ENCODE measurements at regions not wholly inside any gene's neighbourhood (a gene's known extent, or its start where the extent isn't known, plus 50 kb on each side); places are given as distances from the start of the nearest gene placed in this dataset.
A peak's percentile ranks its signal among the peaks of the same experiment; 100 is the strongest.

DNA sequence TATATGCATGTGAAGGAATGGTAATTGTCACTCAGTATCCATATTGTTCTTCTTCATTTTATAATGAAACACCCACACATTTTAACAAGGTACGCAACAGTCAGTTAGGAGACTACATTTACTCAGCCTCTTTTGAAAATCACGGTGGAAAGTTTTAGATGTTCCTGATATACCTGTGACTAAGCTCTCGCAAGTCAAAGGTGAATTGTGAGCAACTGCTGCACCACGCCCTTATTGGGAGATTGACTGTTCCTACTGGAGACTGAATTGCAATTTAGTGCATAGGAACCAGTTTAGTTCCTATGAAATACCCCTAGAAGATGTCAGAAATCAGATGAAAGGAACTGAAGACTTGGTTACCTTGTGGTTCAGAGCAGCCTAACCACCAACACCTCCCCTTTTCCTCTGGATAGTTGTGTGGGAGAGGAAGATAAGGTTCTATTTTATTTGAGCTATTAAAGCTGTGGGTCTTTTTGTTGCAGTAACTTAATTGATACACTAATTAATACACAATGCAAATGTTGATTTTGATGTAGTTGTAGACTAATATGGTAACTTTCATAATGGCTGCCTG is 1280.5 kb upstream of the CDH2 start:
- TF ChIP-seq, protein P1, sequence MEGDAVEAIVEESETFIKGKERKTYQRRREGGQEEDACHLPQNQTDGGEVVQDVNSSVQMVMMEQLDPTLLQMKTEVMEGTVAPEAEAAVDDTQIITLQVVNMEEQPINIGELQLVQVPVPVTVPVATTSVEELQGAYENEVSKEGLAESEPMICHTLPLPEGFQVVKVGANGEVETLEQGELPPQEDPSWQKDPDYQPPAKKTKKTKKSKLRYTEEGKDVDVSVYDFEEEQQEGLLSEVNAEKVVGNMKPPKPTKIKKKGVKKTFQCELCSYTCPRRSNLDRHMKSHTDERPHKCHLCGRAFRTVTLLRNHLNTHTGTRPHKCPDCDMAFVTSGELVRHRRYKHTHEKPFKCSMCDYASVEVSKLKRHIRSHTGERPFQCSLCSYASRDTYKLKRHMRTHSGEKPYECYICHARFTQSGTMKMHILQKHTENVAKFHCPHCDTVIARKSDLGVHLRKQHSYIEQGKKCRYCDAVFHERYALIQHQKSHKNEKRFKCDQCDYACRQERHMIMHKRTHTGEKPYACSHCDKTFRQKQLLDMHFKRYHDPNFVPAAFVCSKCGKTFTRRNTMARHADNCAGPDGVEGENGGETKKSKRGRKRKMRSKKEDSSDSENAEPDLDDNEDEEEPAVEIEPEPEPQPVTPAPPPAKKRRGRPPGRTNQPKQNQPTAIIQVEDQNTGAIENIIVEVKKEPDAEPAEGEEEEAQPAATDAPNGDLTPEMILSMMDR (IDR thresholded peaks at IDR 0.05; ENCODE audit: insufficient read depth, low read length): no peak
- no peak overlapping the region for H3K4me3 ChIP-seq (ENCODE audit: low read depth, low read length)
- no peak for DNase-seq (ENCODE audit: low read depth)

GRCh38 chr18:29449424-29449823 is 1272.5 kb upstream of the CDH2 start:
- H3K4me3 ChIP-seq (ENCODE audit: low read depth, low read length): no peak overlapping the region
- peak; percentile 48 for DNase-seq (ENCODE audit: low read depth)
- TF ChIP-seq, protein P1 (IDR thresholded peaks at IDR 0.05; ENCODE audit: insufficient read depth, low read length): no peak

GRCh38 chr18:29439398-29439797 is 1262.5 kb upstream of the CDH2 start:
- TF ChIP-seq, protein P1 (IDR thresholded peaks at IDR 0.05; ENCODE audit: insufficient read depth, low read length): no peak
- H3K4me3 ChIP-seq (ENCODE audit: low read depth, low read length): no peak overlapping the region
- DNase-seq (ENCODE audit: low read depth): no peak

DNA sequence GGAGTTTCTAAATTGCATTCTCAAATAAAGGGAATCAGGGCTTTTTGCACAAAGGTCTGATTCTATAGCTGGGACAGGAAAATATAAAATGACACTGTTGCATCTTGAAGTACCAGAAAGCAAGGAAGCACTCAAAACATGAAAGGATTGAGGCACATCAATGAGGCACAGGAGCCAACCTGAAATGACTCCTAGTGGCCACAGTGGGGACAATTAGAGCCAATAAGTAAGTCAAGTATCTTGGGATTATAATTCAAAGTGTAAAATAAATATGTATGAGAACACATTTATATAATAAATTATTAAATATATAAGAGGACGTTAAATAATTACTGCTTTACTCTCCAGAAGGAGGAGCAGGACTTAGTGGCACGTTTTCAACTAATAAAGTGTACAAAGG is 1259.5 kb upstream of the CDH2 start:
- TF ChIP-seq, protein P1 (IDR thresholded peaks at IDR 0.05; ENCODE audit: insufficient read depth, low read length): no peak

GRCh38 chr18:29434650-29435049 is 1257.7 kb upstream of the CDH2 start:
- TF ChIP-seq, protein P1 (IDR thresholded peaks at IDR 0.05; ENCODE audit: insufficient read depth, low read length): no peak
- no peak for DNase-seq (ENCODE audit: low read depth)
- H3K4me3 ChIP-seq (ENCODE audit: low read depth, low read length): no peak overlapping the region

More for the DNA sequence above, 1259.5 kb upstream of the CDH2 start:
- no peak overlapping the region for H3K4me3 ChIP-seq (ENCODE audit: low read depth, low read length)
- no peak for DNase-seq (ENCODE audit: low read depth)

DNA sequence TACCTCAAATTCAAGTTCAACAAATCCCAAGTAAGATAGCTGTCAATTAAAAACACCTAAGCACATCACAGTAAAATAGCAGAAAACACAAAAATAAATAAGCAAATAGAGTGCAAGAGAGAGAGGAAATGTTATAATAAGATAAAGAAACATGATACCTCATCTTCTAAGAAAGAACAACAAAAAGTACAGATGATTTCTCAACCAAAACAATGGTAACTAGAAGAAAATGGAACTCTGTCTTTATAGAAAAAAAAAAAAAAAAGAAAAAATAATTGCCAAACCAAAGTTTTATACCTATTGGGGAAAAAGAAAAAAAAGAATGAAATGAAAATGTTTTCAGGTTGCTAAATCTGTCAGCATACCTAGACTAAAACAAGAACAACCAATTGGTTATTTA is 1253.5 kb upstream of the CDH2 start:
- TF ChIP-seq, protein P1 (IDR thresholded peaks at IDR 0.05; ENCODE audit: insufficient read depth, low read length): no peak
- no peak for DNase-seq (ENCODE audit: low read depth)
- no peak overlapping the region for H3K4me3 ChIP-seq (ENCODE audit: low read depth, low read length)

DNA sequence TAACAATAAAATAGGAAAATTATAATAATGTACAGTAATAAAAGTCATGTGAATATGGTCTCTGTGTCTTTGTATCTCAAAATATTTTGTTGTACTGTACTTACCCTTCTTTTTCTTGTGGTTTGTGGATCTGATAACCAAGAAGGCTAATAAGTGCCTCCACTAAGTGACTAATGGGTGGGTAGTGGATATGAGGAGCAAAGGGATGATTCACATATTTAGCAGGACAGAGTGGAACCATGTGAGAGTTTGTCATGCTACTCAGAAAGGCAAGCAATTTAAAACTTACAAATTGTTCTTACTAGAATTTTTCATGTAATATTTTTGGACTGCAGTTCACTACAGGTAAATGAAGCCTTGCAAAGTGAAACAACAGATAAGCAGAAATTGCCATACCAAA is 1241.2 kb upstream of the CDH2 start:
- no peak overlapping the region for H3K4me3 ChIP-seq (ENCODE audit: low read depth, low read length)
- TF ChIP-seq, protein P1 (IDR thresholded peaks at IDR 0.05; ENCODE audit: insufficient read depth, low read length): no peak
- peak; percentile 72 for DNase-seq (ENCODE audit: low read depth)
